ENCODE measurements at regions not wholly inside any gene's neighbourhood (a gene's known extent, or its start where the extent isn't known, plus 50 kb on each side); places are given as distances from the start of the nearest gene placed in this dataset.

- Histone ChIP-seq H3K27ac (ENCODE audit: low read depth, low read length) (no peak overlapping the region), H3K9ac (ENCODE audit: low read depth in 1 of 2, low read length in 2 of 2) (no peak overlapping the region), H3K4me3 (ENCODE audit: low read depth in 1 of 2, low read length in 2 of 2) (no peak overlapping the region), H3K4me1 (ENCODE audit: control insufficient read depth in 1 of 2, insufficient read depth in 2 of 2, low read length in 2 of 2) (no peaks in the 10 kb centered on the region), H3K36me3 (ENCODE audit: control insufficient read depth in 1 of 2, insufficient read depth in 2 of 2, low read length in 2 of 2) (no peaks in the 10 kb centered on the region), H3K9me3 (ENCODE audit: control insufficient read depth in 1 of 2, low read length in 2 of 2) (no peaks in the 10 kb centered on the region), H3K27me3 (ENCODE audit: control insufficient read depth in 1 of 2, insufficient read depth in 2 of 2, low read length in 2 of 2) (peaks cover 0 to 2% of the 10 kb centered on the region in 2 donors)
These were observed 480.6 kb downstream of the SETD4 start for GRCh38 chr21:35579520-35580293.

DNA sequence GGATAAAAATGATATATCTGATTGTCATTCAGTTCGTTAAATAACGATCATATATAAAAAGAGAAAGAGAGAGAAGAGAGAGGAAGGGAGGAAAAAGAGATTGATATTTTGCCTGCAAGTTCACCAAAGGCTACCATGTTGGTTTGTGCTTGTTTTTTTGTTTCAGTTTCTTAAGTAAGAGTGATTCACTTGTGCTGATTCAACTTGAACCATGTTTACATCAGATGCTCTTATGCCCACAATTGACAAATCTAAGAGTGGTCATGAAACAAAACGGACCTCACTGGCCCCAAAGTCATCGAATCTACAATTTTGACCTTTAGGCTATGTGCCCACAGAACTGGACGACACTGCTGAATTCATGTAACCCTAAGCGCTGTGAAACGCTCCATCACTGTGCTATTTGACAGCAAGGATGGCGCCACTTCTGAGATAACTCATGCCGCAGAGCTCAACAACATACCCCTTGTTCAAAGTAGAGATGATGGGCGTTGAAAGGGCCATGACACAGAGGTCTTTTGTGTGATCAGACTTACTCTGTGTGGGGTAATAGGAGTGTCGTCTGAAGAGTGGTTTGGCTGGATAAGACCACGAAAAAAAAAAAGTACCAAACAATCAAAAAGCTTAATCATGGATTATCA is 481.4 kb downstream of the SETD4 start:
- Histone ChIP-seq H3K9ac (ENCODE audit: low read depth in 1 of 2, low read length in 2 of 2) (no peak overlapping the region), H3K27ac (ENCODE audit: low read depth, low read length) (no peak overlapping the region), H3K4me3 (ENCODE audit: low read depth in 1 of 2, low read length in 2 of 2) (no peak overlapping the region), H3K27me3 (ENCODE audit: control insufficient read depth in 1 of 2, insufficient read depth in 2 of 2, low read length in 2 of 2) (peaks cover 0 to 2% of the 10 kb centered on the region in 2 donors), H3K4me1 (ENCODE audit: control insufficient read depth in 1 of 2, insufficient read depth in 2 of 2, low read length in 2 of 2) (no peaks in the 10 kb centered on the region), H3K36me3 (ENCODE audit: control insufficient read depth in 1 of 2, insufficient read depth in 2 of 2, low read length in 2 of 2) (no peaks in the 10 kb centered on the region), H3K9me3 (ENCODE audit: control insufficient read depth in 1 of 2, low read length in 2 of 2) (no peaks in the 10 kb centered on the region)

- peaks cover 0 to 2% of the 10 kb centered on the region in 2 donors for H3K27me3 ChIP-seq (ENCODE audit: control insufficient read depth in 1 of 2, insufficient read depth in 2 of 2, low read length in 2 of 2)
- no peaks in the 10 kb centered on the region for H3K9me3 ChIP-seq (ENCODE audit: control insufficient read depth in 1 of 2, low read length in 2 of 2)
- H3K9ac ChIP-seq (ENCODE audit: low read depth in 1 of 2, low read length in 2 of 2), result no peak overlapping the region
- no peak overlapping the region for H3K4me3 ChIP-seq (ENCODE audit: low read depth in 1 of 2, low read length in 2 of 2)
- no peaks in the 10 kb centered on the region for H3K36me3 ChIP-seq (ENCODE audit: control insufficient read depth in 1 of 2, insufficient read depth in 2 of 2, low read length in 2 of 2)
- H3K27ac ChIP-seq (ENCODE audit: low read depth, low read length), result no peak overlapping the region
- no peaks in the 10 kb centered on the region for H3K4me1 ChIP-seq (ENCODE audit: control insufficient read depth in 1 of 2, insufficient read depth in 2 of 2, low read length in 2 of 2)
These were observed 482.0 kb downstream of the SETD4 start for GRCh38 chr21:35578347-35578782.

GRCh38 chr21:35575280-35575915 is 484.9 kb downstream of the SETD4 start:
- Histone ChIP-seq H3K4me3 (ENCODE audit: low read depth in 1 of 2, low read length in 2 of 2) (no peak overlapping the region), H3K4me1 (ENCODE audit: control insufficient read depth in 1 of 2, insufficient read depth in 2 of 2, low read length in 2 of 2) (no peaks in the 10 kb centered on the region), H3K9me3 (ENCODE audit: control insufficient read depth in 1 of 2, low read length in 2 of 2) (no peaks in the 10 kb centered on the region), H3K27me3 (ENCODE audit: control insufficient read depth in 1 of 2, insufficient read depth in 2 of 2, low read length in 2 of 2) (no peaks in the 10 kb centered on the region), H3K36me3 (ENCODE audit: control insufficient read depth in 1 of 2, insufficient read depth in 2 of 2, low read length in 2 of 2) (no peaks in the 10 kb centered on the region), H3K27ac (ENCODE audit: low read depth, low read length) (no peak overlapping the region), H3K9ac (ENCODE audit: low read depth in 1 of 2, low read length in 2 of 2) (no peak overlapping the region)

GRCh38 chr21:35573472-35574374 is 486.6 kb downstream of the SETD4 start:
- Histone ChIP-seq H3K9ac (ENCODE audit: low read depth in 1 of 2, low read length in 2 of 2) (no peak overlapping the region), H3K27me3 (ENCODE audit: control insufficient read depth in 1 of 2, insufficient read depth in 2 of 2, low read length in 2 of 2) (no peaks in the 10 kb centered on the region), H3K4me3 (ENCODE audit: low read depth in 1 of 2, low read length in 2 of 2) (no peak overlapping the region), H3K4me1 (ENCODE audit: control insufficient read depth in 1 of 2, insufficient read depth in 2 of 2, low read length in 2 of 2) (no peaks in the 10 kb centered on the region), H3K36me3 (ENCODE audit: control insufficient read depth in 1 of 2, insufficient read depth in 2 of 2, low read length in 2 of 2) (no peaks in the 10 kb centered on the region), H3K9me3 (ENCODE audit: control insufficient read depth in 1 of 2, low read length in 2 of 2) (no peaks in the 10 kb centered on the region), H3K27ac (ENCODE audit: low read depth, low read length) (no peak overlapping the region)

DNA sequence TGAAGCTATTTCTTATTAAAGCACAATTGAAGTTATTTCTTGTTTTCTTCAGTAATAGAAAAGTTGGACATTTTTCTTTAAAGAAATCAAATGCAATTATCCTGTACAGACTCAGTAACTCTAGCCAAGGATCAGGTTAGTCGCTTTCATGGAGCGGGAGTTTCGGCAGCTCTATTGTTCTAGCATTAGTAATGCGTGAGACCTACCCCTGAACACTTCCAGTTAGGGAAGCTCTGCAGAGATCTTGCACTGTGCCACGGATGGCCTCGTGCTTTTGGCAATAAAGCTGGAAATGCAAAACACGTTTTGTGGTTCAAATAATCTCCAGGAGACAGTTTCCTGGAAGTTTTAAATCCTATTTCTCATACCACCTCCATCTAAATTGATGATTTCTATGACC is 488.4 kb downstream of the SETD4 start:
- H3K9ac ChIP-seq (ENCODE audit: low read depth in 1 of 2, low read length in 2 of 2), result no peak overlapping the region
- H3K4me3 ChIP-seq (ENCODE audit: low read depth in 1 of 2, low read length in 2 of 2), result no peak overlapping the region
- H3K27me3 ChIP-seq (ENCODE audit: control insufficient read depth in 1 of 2, insufficient read depth in 2 of 2, low read length in 2 of 2), result no peaks in the 10 kb centered on the region

DNA sequence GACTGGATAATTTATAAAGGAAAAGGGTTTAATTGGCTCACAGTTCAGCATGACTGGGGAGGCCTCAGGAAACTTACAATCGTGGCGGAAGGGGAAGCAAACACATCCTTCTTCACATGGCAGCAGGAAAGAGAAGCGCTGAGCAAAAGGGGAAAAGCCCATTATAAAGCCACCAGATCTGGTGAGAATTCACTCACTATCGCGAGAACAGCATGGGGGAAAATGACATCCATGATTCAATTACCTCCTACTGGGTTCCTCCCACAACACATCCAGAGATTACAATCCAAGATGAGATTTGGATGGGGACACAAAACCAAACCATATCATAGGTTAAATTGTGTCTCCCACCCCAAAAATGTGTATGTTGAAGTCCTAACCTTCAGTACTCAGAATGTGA is 491.7 kb downstream of the SETD4 start:
- Histone ChIP-seq H3K27ac (ENCODE audit: low read depth, low read length) (no peak overlapping the region), H3K27me3 (ENCODE audit: control insufficient read depth in 1 of 2, insufficient read depth in 2 of 2, low read length in 2 of 2) (no peaks in the 10 kb centered on the region), H3K36me3 (ENCODE audit: control insufficient read depth in 1 of 2, insufficient read depth in 2 of 2, low read length in 2 of 2) (no peaks in the 10 kb centered on the region), H3K9me3 (ENCODE audit: control insufficient read depth in 1 of 2, low read length in 2 of 2) (no peaks in the 10 kb centered on the region), H3K9ac (ENCODE audit: low read depth in 1 of 2, low read length in 2 of 2) (no peak overlapping the region), H3K4me3 (ENCODE audit: low read depth in 1 of 2, low read length in 2 of 2) (no peak overlapping the region), H3K4me1 (ENCODE audit: control insufficient read depth in 1 of 2, insufficient read depth in 2 of 2, low read length in 2 of 2) (no peaks in the 10 kb centered on the region)

More for the DNA sequence above, 488.4 kb downstream of the SETD4 start:
- no peaks in the 10 kb centered on the region for H3K9me3 ChIP-seq (ENCODE audit: control insufficient read depth in 1 of 2, low read length in 2 of 2)
- H3K4me1 ChIP-seq (ENCODE audit: control insufficient read depth in 1 of 2, insufficient read depth in 2 of 2, low read length in 2 of 2), result no peaks in the 10 kb centered on the region
- no peak overlapping the region for H3K27ac ChIP-seq (ENCODE audit: low read depth, low read length)
- H3K36me3 ChIP-seq (ENCODE audit: control insufficient read depth in 1 of 2, insufficient read depth in 2 of 2, low read length in 2 of 2), result no peaks in the 10 kb centered on the region

GRCh38 chr21:35566874-35567273 is 493.5 kb downstream of the SETD4 start:
- Histone ChIP-seq H3K27me3 (ENCODE audit: control insufficient read depth in 1 of 2, insufficient read depth in 2 of 2, low read length in 2 of 2) (no peaks in the 10 kb centered on the region), H3K36me3 (ENCODE audit: control insufficient read depth in 1 of 2, insufficient read depth in 2 of 2, low read length in 2 of 2) (no peaks in the 10 kb centered on the region), H3K9me3 (ENCODE audit: control insufficient read depth in 1 of 2, low read length in 2 of 2) (no peaks in the 10 kb centered on the region), H3K4me3 (ENCODE audit: low read depth in 1 of 2, low read length in 2 of 2) (no peak overlapping the region), H3K4me1 (ENCODE audit: control insufficient read depth in 1 of 2, insufficient read depth in 2 of 2, low read length in 2 of 2) (no peaks in the 10 kb centered on the region), H3K27ac (ENCODE audit: low read depth, low read length) (no peak overlapping the region), H3K9ac (ENCODE audit: low read depth in 1 of 2, low read length in 2 of 2) (no peak overlapping the region)

DNA sequence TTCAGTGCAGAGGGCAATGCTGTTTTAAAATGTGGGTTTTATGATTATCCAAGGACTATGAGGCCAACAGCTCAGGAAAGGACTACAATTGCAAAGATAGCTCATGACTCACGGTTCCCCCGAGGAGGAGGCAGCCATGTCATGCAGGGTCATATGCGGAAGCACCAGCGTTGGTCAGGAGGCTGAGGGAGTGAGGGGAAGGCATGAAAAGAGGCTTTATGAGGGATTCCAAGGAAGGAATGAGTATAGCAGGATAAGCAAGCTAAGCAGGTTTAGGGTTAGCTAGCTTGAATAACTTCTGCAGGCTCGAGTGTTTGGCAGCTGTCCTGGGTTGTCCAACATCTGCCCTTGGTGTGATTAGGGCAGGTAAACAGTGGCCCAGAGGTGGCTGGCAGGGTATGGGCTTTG is 495.1 kb downstream of the SETD4 start:
- Histone ChIP-seq H3K36me3 (ENCODE audit: control insufficient read depth in 1 of 2, insufficient read depth in 2 of 2, low read length in 2 of 2) (no peaks in the 10 kb centered on the region), H3K4me1 (ENCODE audit: control insufficient read depth in 1 of 2, insufficient read depth in 2 of 2, low read length in 2 of 2) (no peaks in the 10 kb centered on the region), H3K27ac (ENCODE audit: low read depth, low read length) (no peak overlapping the region)

More for the DNA sequence above, 495.1 kb downstream of the SETD4 start:
- Histone ChIP-seq H3K4me3 (ENCODE audit: low read depth in 1 of 2, low read length in 2 of 2) (no peak overlapping the region), H3K9me3 (ENCODE audit: control insufficient read depth in 1 of 2, low read length in 2 of 2) (no peaks in the 10 kb centered on the region), H3K27me3 (ENCODE audit: control insufficient read depth in 1 of 2, insufficient read depth in 2 of 2, low read length in 2 of 2) (no peaks in the 10 kb centered on the region), H3K9ac (ENCODE audit: low read depth in 1 of 2, low read length in 2 of 2) (no peak overlapping the region)
